DMS114 treated with DMSO at 0.1 percent for 48 hours (cell line): ENCODE measurements at regions not wholly inside any gene's neighbourhood (a gene's known extent, or its start where the extent isn't known, plus 50 kb on each side); places are given as distances from the start of the nearest gene placed in this dataset.
"Not testable (repeated sequence)": the region's sequence is repeated elsewhere in the genome, so short reads cannot be mapped to it uniquely, and the experiment has no call there.

Source experiments
- DNase-seq: peaks from one replicate; lab custom pipeline; 2025; ENCODE audit not compliant: unreplicated experiment; lab: John Stamatoyannopoulos, UW

DNA sequence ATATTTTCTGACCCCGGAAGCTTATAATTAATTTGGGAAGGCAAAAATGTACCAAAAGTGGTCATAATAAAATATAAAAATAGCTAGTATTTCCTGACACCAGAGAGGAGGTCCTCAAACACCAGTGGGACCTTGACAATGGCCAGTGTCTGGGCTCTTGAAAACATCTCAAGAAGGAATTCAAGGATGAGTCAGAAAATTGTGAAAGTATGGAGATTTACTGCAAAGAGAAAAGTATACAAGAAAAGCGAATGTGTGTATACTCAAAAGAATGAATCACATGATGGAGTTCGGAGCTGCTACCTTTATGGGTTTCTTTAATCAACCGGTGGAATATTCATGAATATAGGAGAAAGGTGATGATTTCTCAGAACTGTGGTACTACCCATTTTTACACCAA, 1709.0 kb upstream of the WWC1 start:
- DNase-seq, result no peak

GRCh38 chr5:166594567-166594966, 1696.9 kb upstream of the WWC1 start:
- no peak for DNase-seq

DNA sequence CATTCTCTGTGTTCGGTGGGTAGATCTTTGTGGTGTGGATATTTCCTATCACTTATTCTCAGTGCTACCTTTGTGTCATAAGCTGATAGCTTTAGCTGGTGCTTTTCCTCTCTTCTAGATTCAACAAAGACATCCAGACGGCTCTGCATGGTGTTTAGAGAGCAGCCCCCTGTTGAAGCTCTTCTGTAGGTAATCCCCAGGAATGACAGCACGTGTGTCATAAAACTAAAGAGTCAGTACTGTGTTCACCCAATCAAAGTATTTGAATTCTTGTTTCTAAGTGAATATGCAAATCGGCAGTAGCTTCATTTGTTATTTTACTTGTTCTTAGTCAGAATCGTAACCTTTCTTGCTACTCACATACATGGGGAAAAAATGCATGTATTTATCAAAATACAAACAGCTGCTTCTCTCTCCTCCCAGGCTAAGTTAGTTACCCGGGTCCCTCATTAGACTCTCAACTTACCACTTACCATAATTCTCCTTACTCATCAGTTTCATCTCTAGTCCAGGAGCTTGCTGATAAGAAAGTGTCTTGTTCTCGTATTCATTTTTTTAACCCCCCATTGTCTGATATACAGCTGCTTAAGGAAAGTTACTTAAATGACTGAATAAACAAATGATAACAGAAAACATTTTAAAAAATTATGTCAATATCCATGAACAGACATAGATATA, 1696.0 kb upstream of the WWC1 start:
- DNase-seq, result no peak

GRCh38 chr5:166596043-166596442, 1695.4 kb upstream of the WWC1 start:
- DNase-seq, result no peak

DNA sequence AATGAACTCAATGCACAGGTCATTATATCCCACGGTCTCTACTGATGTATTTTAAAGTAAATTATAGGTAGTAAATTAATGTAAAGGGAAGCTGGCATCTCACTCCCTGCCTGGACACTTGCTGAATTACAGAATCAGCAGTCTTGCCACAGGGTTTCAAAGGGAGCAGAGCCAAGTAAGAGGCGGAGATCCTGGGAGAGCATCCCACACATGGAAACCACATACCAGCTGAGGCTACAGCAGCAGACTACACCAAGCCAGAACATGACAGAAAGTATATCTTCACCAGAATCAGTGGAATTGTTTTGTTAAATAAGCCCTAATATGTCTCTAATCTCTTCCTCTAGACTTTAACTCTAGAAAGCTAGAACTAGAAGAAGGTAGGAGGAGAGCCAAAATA, 1689.2 kb upstream of the WWC1 start:
- DNase-seq, result no peak

DNA sequence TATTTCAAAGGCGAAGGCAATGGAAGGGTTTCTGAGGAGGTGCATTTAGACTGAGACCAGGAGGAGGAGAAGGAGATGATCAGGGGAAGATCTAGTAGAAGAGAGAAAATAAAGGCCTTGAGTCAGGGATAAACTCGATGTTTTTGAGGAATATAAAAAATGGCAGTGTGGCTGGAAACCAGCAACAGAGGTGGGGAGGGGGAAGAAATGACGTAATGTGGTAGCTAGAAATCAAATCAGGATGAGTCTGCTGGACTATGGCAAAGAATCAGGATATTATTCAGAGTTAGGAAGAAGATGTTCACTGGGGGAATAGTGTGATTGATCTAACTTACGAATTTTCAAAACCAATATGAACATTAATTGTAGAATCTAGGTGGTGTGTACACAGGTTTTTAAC, 1673.9 kb upstream of the WWC1 start:
- no peak for DNase-seq

GRCh38 chr5:166618526-166618925, 1672.9 kb upstream of the WWC1 start:
- no peak for DNase-seq

- DNase-seq, result no peak
Observed at GRCh38 chr5:166624573-166624972, 1666.9 kb upstream of the WWC1 start.

- no peak for DNase-seq
Observed at GRCh38 chr5:166625210-166625865, 1666.1 kb upstream of the WWC1 start.

DNA sequence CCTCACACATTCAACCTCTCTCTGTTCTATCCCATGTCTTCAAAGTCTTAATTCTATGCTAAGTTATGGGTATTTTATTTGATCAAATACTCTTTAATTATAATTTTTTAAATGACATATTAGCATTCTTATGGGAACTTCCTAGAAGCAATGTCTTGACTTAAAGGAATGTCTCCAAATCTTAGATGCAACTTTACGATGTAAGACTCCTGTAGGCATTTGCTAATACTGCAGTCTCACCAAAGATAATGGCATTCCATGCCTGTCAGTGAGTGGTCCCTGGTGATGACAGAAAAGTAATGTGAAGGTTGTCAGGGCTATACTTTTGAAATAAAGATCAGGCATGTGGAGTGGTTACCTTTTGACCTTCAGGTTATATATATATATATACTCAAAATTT, 1654.2 kb upstream of the WWC1 start:
- no peak for DNase-seq

GRCh38 chr5:166639151-166639550, 1652.3 kb upstream of the WWC1 start:
- DNase-seq, result no peak

- DNase-seq, result not testable (repeated sequence)
Observed at GRCh38 chr5:166640136-166640535, 1651.3 kb upstream of the WWC1 start.

- DNase-seq, result no peak
Observed at GRCh38 chr5:166648736-166649135, 1642.7 kb upstream of the WWC1 start.

GRCh38 chr5:166649676-166650075, 1641.8 kb upstream of the WWC1 start:
- DNase-seq, result no peak

GRCh38 chr5:166651234-166651633, 1640.2 kb upstream of the WWC1 start:
- DNase-seq, result no peak

- no peak for DNase-seq
Observed at GRCh38 chr5:166671811-166672210, 1619.6 kb upstream of the WWC1 start.

- no peak for DNase-seq
Observed at GRCh38 chr5:166672431-166672830, 1619.0 kb upstream of the WWC1 start.

- no peak for DNase-seq
Observed at GRCh38 chr5:166677891-166678290, 1613.6 kb upstream of the WWC1 start.

GRCh38 chr5:166679331-166679730, 1612.1 kb upstream of the WWC1 start:
- DNase-seq, result no peak

DNA sequence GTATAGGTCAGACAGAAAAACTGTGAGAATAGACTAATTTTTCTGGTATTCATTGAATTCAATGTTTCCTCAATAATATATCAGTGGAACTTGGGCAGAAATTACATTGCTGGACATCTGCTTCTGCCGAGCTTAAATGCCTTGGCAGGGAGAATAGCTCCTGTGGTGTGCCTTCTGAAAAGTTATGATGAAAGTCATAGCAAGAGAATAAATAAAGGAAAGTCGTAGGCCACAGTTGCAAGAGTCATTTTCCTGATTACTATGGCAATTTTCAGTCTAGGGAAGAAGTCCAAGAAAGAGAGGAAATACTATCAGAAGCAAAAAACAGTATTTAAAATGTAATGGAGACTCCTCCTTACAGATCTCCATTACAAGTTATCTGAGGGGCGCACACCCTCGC, 1596.1 kb upstream of the WWC1 start:
- DNase-seq, result no peak

DNA sequence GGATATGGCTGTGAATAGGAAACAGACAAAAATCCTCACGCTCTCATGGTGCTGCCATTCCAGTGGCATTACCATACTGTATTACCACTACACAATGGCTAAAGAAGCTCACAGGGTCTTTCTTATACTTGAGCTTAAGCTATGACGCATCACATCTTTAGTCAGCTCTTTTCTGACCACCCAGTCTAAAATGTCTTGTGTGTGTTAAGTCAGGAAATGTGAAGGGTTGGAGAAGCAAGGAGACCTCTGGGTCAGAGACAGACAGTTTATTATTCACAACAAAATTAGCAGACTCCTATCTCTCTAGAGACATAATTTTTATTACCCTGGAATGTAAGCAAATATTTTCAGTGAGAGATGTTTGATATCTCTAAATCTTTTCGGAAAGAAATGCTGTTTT, 1583.2 kb upstream of the WWC1 start:
- no peak for DNase-seq

- DNase-seq, result no peak
Observed at GRCh38 chr5:166709691-166710090, 1581.8 kb upstream of the WWC1 start.

DNA sequence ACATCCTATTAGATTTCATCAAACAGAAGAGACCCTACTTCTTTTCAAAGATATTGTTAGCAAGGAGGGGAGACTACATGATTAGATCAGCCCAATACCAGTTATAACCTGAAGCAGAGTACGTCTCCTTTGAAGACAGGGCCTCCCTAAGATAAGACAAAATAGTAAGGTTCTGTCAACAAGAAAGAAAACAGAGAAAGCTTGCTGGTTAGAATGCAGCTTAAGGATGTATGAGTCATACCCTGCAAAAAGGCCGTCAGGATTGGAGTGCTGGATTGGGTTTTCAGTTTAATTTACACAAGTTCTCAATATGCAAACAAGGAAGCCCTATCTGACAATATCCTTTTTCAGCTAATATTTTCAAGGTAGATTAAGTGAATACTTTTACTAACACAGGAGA, 1581.2 kb upstream of the WWC1 start:
- no peak for DNase-seq
